Ovary (tissue), 3 donors: ENCODE measurements at regions not wholly inside any gene's neighbourhood (a gene's known extent, or its start where the extent isn't known, plus 50 kb on each side); places are given as distances from the start of the nearest gene placed in this dataset.

ENCODE experiments used
- POLR2A ChIP-seq: fragments of 450-650 bp; IDR thresholded peaks from one replicate; pipeline ENCODE4 v1.6.1; 2017; ENCODE audit warnings: antibody characterized with exemption, mild to moderate bottlenecking, moderate library complexity
- TF ChIP-seq, protein P1 (sequence below), 3 donors: fragments of 450-650 bp in 2 of 3; fragments of 200-600 bp in 1 of 3; IDR thresholded peaks; one replicate each; pipeline versions ENCODE4 v1.5.1 to v1.8.0; 2016 to 2022; ENCODE audit warnings: antibody characterized with exemption in 3 of 3, mild to moderate bottlenecking in 1 of 3
- donor health status: DM: no; HTN: no; CAD: no.

DNA sequence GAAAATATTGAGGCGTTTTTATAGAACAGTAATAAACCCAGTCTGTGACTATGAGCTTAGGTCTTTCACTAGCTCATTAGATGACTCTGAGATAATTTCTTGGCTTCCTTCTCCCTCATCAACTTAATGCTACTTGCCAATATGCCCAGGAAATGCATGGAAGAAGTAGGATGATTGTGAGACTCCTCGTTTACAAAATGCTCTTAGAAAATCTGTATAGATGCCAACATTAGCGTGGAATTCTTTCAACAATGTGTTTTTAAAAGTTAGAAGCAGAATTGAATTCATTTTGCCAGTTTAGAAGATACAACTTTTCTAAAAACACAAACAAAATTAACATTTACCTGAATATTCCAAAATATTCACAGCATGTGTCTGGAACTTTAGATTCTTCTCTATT, 424.6 kb downstream of the BTG1 start:
- TF ChIP-seq, protein P1, sequence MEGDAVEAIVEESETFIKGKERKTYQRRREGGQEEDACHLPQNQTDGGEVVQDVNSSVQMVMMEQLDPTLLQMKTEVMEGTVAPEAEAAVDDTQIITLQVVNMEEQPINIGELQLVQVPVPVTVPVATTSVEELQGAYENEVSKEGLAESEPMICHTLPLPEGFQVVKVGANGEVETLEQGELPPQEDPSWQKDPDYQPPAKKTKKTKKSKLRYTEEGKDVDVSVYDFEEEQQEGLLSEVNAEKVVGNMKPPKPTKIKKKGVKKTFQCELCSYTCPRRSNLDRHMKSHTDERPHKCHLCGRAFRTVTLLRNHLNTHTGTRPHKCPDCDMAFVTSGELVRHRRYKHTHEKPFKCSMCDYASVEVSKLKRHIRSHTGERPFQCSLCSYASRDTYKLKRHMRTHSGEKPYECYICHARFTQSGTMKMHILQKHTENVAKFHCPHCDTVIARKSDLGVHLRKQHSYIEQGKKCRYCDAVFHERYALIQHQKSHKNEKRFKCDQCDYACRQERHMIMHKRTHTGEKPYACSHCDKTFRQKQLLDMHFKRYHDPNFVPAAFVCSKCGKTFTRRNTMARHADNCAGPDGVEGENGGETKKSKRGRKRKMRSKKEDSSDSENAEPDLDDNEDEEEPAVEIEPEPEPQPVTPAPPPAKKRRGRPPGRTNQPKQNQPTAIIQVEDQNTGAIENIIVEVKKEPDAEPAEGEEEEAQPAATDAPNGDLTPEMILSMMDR (IDR thresholded peaks at IDR 0.05), result no peak
- TF ChIP-seq POLR2A, result no peak
